Stomach smooth muscle (tissue), 2 donors: ENCODE measurements at regions not wholly inside any gene's neighbourhood (a gene's known extent, or its start where the extent isn't known, plus 50 kb on each side); places are given as distances from the start of the nearest gene placed in this dataset.

Experiments
- H3K27ac ChIP-seq: one replicate; pipeline ENCODE4 v1.7.0; 2013; ENCODE audit warnings: mild to moderate bottlenecking, low read length, inconsistent platforms
- H3K27me3 ChIP-seq, 2 donors: one replicate each; pipeline ENCODE4 v1.7.0; 2013; ENCODE audit warnings: low read length in 2 of 2; ENCODE audit not compliant: insufficient read depth in 2 of 2, control insufficient read depth in 1 of 2
- H3K36me3 ChIP-seq, 2 donors: one replicate each; pipeline ENCODE4 v1.7.0; 2013; ENCODE audit warnings: low read length in 2 of 2; ENCODE audit not compliant: control insufficient read depth in 2 of 2, insufficient read depth in 2 of 2
- H3K4me1 ChIP-seq: one replicate; pipeline ENCODE4 v1.7.0; 2013; ENCODE audit warnings: low read length; ENCODE audit not compliant: control insufficient read depth, insufficient read depth
- H3K4me3 ChIP-seq, 2 donors: one replicate each; pipeline ENCODE4 v1.7.0; 2013; ENCODE audit warnings: low read length in 2 of 2
- H3K9ac ChIP-seq, 2 donors: one replicate each; pipeline ENCODE4 v1.7.0; 2013; ENCODE audit warnings: low read length in 2 of 2, mild to moderate bottlenecking in 1 of 2
- H3K9me3 ChIP-seq, 2 donors: one replicate each; pipeline ENCODE4 v1.7.0; 2013; ENCODE audit warnings: low read length in 2 of 2; ENCODE audit not compliant: control insufficient read depth in 2 of 2
- donor health status: healthy.
- donor health status: Pancreatic carcinoma.

DNA sequence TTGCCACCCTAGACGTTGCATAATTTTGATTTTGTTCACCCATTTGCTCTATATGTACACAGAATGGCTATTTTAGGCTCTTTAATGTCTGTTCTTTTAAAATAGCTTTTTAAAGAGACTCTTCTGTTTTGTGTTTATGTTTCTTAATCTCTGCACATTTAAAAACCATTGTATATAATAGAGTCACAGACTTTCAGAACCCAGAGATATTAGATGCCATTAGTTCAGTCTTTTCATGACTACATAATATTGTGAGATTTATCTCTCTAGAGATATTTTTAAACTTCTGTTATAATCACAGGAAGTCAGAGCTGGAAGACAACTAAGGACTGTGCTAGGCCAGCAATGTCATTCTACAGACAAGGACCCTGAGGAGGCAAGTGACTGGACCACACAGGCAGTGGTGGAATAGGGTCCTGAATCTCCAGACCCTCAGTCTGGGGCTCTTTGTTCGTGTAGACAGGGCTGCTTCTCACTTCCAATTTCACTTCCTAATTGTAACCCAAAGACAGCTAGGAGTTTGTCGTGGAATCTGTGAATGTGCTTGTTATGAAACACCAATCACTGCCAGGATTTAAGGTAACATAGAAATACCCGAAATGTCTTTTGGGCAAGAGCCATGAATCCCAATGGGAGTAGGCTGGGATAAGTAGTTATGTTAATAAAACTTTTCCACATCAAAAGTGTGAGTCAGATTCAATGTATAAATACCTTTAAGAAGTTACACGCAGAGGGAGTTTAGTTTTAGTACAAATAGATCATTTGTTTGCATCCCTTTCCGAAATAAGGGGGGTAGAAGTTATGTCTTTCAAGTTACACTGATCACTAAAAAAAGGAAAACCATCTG is 165.2 kb upstream of the ROPN1 start:
- Histone ChIP-seq H3K27ac (no peak overlapping the region), H3K36me3 (no peaks in the 10 kb centered on the region), H3K9me3 (no peaks in the 10 kb centered on the region), H3K9ac (no peak overlapping the region), H3K4me3 (no peak overlapping the region), H3K4me1 (peaks cover 21% of the 10 kb centered on the region), H3K27me3 (no peaks in the 10 kb centered on the region)

DNA sequence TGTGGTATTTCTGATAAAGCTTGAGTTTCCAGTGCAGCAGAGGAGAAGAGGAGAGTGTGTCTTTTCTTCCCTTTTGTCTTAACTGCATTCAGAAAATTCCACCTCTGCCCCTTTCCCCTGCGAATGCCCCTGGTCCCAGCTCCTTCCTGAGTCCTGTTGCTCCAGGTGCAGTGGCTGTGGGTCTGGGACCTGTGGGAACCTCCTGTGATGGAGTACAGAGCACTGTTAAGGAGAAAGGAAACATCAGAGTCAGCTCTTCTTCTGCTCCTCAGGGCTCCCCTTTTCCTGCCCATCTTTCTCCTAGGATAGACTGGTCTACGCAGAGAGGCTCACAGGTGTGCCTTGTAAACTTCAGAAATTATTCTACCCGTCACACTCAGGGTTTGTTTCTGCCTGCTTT is 165.8 kb upstream of the ROPN1 start:
- H3K4me3 ChIP-seq, result peak overlapping the region in 1 of 2 donors; percentile 8
- no peaks in the 10 kb centered on the region for H3K9me3 ChIP-seq
- no peaks in the 10 kb centered on the region for H3K27me3 ChIP-seq
- no peaks in the 10 kb centered on the region for H3K36me3 ChIP-seq
- no peak overlapping the region for H3K27ac ChIP-seq
- H3K4me1 ChIP-seq, result peaks cover 21% of the 10 kb centered on the region
- H3K9ac ChIP-seq, result no peak overlapping the region

DNA sequence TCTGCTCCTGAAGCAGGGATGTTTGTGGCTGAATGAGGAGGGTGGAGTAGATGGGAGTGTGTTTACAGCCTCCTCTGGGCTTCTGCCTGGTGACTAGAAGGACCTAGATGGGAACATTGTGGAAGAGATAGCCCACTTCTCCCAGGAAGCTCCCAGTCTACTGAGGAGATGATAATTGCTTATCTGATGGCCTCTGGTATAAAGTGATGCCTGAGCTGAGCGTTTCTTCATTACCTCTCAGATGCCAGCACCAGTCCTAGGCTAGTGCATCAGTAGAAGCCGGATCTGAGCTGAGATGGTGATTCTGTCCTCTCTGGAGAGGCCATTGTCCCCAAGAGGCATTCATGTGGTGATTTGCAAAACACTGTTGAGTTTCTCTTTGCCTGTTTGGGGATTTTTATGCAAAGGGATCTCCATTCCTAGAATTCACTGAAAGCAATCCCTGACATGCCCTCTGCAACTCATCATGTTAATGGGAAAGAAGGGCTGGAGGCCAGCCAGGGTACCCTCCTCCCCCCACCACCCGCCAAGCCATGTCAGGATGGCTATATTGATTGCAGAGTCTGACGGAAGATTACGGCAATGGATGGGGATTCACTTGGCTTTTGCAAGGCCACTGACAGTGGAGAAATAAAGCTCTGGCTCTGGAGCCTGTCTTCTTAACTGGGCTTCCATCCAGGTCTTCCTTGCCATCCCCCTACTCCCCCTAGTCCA is 166.4 kb upstream of the ROPN1 start:
- no peaks in the 10 kb centered on the region for H3K36me3 ChIP-seq
- H3K27me3 ChIP-seq, result no peaks in the 10 kb centered on the region
- no peaks in the 10 kb centered on the region for H3K9me3 ChIP-seq
- H3K4me3 ChIP-seq, result no peak overlapping the region
- no peak overlapping the region for H3K9ac ChIP-seq
- peaks cover 21% of the 10 kb centered on the region for H3K4me1 ChIP-seq
- H3K27ac ChIP-seq, result no peak overlapping the region

DNA sequence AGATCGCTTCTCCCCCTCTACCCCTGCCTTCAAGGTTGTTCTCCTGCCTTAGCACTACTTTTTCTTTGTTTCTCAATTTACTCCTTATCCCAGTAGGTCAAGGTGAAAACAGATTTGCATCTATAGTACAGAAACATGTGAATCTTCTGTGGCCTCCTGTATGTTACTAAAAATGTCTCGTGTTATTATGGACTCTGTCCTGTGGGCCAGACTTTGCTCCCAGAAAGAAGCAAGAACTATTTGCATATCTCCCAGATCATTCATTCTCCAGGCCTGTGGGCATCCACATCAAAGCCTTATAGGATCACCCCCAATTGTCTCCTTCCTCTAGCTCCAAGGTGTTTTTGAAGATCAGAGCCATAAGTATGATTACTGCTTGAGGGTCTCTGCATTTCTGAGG is 169.5 kb upstream of the ROPN1 start:
- Histone ChIP-seq H3K9me3 (no peaks in the 10 kb centered on the region), H3K27ac (no peak overlapping the region), H3K9ac (no peak overlapping the region), H3K36me3 (no peaks in the 10 kb centered on the region), H3K4me1 (peaks cover 24% of the 10 kb centered on the region), H3K4me3 (no peak overlapping the region), H3K27me3 (no peaks in the 10 kb centered on the region)

GRCh38 chr3:124163689-124164088 is 171.8 kb upstream of the ROPN1 start:
- H3K4me3 ChIP-seq, result no peak overlapping the region

GRCh38 chr3:124168271-124168670 is 176.3 kb upstream of the ROPN1 start:
- Histone ChIP-seq H3K4me3 (no peak overlapping the region), H3K4me1 (peaks cover 11% of the 10 kb centered on the region), H3K9ac (no peak overlapping the region), H3K27ac (no peak overlapping the region), H3K36me3 (no peaks in the 10 kb centered on the region), H3K9me3 (no peaks in the 10 kb centered on the region), H3K27me3 (no peaks in the 10 kb centered on the region)

More at GRCh38 chr3:124163689-124164088, 171.8 kb upstream of the ROPN1 start:
- no peak overlapping the region for H3K9ac ChIP-seq
- peaks cover 7% of the 10 kb centered on the region for H3K4me1 ChIP-seq
- H3K9me3 ChIP-seq, result no peaks in the 10 kb centered on the region
- H3K36me3 ChIP-seq, result no peaks in the 10 kb centered on the region
- no peaks in the 10 kb centered on the region for H3K27me3 ChIP-seq
- no peak overlapping the region for H3K27ac ChIP-seq

DNA sequence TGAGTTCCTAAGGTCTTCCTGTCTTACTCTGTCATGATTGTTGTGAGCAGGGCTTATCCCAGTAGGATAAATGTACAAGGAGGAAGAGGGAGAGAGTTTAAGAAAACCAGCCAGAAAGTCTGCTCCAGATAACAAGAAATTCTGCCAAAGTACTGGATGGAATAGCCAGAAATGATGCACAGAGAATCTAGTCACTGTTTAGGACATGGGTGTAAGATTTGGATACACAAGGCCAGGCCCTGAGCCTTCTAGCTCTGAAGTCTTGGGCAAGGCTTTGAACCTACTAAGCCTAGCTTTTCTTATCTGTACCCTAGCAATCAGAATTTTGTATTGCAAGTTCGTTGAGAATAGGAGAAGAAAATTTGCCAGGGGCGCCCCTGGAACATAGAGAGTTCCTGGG is 180.4 kb upstream of the ROPN1 start:
- Histone ChIP-seq H3K4me3 (no peak overlapping the region), H3K4me1 (peaks cover 30% of the 10 kb centered on the region), H3K36me3 (no peaks in the 10 kb centered on the region), H3K27me3 (no peaks in the 10 kb centered on the region), H3K9me3 (no peaks in the 10 kb centered on the region), H3K9ac (no peak overlapping the region), H3K27ac (no peak overlapping the region)

DNA sequence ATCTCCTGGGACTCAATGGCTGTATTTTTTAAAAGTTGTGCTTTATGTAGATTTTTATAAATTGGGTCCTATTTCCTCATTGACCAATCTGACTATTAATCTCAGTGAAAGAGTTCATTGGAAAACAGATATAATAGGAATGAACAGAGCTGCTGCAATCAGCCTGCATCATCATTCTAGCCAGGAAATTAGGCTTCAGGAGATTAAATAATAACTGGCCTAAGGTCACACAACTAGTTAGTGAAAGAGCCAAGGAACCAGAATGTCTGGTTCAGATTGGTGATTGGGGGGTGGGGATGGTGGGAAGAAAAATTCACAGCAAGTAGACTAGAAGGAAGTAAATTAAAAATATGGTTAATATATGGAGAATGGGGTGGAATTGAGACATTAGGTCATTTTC is 180.9 kb upstream of the ROPN1 start:
- Histone ChIP-seq H3K27ac (no peak overlapping the region), H3K27me3 (no peaks in the 10 kb centered on the region), H3K9ac (no peak overlapping the region), H3K36me3 (no peaks in the 10 kb centered on the region), H3K4me3 (no peak overlapping the region), H3K4me1 (peaks cover 33% of the 10 kb centered on the region), H3K9me3 (no peaks in the 10 kb centered on the region)

- no peaks in the 10 kb centered on the region for H3K36me3 ChIP-seq
- peak overlapping the region; percentile 31 for H3K27ac ChIP-seq
- H3K9me3 ChIP-seq, result no peaks in the 10 kb centered on the region
These were observed 182.6 kb upstream of the ROPN1 start for GRCh38 chr3:124174476-124174875.

GRCh38 chr3:124174910-124175874 is 183.3 kb upstream of the ROPN1 start:
- peak overlapping the region; percentile 31 for H3K27ac ChIP-seq
- H3K4me3 ChIP-seq, result no peak overlapping the region
- no peaks in the 10 kb centered on the region for H3K27me3 ChIP-seq
- peaks cover 32% of the 10 kb centered on the region for H3K4me1 ChIP-seq
- H3K9ac ChIP-seq, result no peak overlapping the region
- no peaks in the 10 kb centered on the region for H3K9me3 ChIP-seq
- H3K36me3 ChIP-seq, result no peaks in the 10 kb centered on the region

More at GRCh38 chr3:124174476-124174875, 182.6 kb upstream of the ROPN1 start:
- Histone ChIP-seq H3K27me3 (no peaks in the 10 kb centered on the region), H3K4me3 (no peak overlapping the region), H3K4me1 (peaks cover 33% of the 10 kb centered on the region), H3K9ac (peak overlapping the region in 1 of 2 donors; percentile 29)
